IPS-NIHi11 (cell line): ENCODE measurements at regions not wholly inside any gene's neighbourhood (a gene's known extent, or its start where the extent isn't known, plus 50 kb on each side); places are given as distances from the start of the nearest gene placed in this dataset.
"Not testable (repeated sequence)": the region's sequence is repeated elsewhere in the genome, so short reads cannot be mapped to it uniquely, and the experiment has no call there.

Experiments used
- DNase-seq: peaks from one replicate; pipeline ENCODE4 v3.0.0; 2012; ENCODE audit warnings: mixed read lengths, low spot score

DNA sequence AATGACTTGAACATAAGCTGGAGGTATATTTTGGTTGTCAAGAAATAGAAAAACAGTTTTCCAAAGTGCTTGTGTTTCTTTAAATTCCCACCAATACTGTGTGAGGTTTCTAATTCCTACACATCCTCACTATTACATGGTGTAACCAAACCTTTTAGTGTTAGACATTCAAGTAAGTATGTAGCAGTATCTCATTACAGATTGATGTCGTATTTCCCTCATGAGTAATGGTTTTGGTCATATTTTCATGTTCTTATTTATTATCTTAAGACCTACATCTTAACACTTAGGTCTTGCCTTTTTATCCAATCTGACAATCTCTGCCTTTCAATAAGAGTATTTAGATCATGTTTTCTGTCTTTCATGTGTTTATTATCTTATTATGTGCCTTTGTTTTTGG, 253.7 kb upstream of the ANXA10 start:
- no peak for DNase-seq

GRCh38 chr4:167842487-167842886, 249.8 kb upstream of the ANXA10 start:
- DNase-seq: no peak

DNA sequence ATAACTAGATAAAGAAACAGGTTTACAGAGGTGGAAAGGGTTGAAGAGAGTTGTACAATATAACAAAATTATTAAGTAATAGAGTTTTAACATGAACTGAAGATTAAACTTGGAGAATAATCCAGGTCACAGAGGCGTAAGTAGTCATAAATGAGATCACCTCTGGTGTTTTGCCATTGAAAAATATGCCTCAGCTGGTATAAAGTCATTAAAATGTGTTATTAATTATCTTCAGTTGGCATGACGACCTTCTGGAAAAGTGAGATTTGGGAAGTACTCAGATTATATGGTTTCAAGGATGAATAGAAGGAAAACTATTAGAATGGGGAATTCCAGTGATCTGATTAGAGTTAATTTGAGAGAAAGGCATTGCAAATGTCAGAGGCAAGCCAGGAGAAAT, 237.5 kb upstream of the ANXA10 start:
- DNase-seq: no peak

- not testable (repeated sequence) for DNase-seq
These were observed 234.2 kb upstream of the ANXA10 start for GRCh38 chr4:167858127-167858526.

DNA sequence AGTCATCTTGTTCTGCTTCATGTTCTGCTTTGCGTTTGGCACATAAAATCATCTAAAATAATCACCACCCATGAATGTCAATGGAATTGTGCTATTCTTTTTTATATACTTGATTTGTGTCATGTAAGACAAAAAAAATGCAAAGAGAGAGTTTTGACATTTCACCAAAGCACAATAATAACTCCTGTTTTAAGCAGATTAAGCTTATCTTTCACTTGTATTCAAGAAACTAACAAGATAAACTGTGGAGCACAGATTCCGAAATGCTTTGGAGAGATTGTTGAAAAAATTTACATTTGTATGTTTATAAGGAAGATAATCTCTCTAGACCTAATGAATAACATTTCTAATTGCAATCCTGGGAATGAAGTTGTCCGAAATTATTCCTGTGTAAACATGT, 225.1 kb upstream of the ANXA10 start:
- no peak for DNase-seq

DNA sequence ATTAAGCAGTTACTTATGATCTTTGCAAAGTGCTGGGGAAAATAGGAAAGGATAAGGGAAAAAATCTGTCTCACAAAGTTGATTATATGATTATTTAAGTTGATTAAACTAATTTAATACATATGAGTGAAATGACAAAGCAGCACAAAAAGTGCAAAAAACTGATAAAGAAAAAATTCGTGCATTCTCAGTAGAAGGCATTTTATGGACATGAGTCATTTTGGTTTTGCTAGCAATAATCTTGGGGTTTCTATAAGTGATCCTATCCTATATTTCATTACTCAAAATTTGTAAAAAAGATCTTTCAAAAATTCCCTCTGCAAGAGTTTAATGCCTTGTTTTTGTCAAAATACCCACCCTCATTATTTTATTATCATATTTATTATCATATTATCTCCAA, 224.2 kb upstream of the ANXA10 start:
- no peak for DNase-seq

DNA sequence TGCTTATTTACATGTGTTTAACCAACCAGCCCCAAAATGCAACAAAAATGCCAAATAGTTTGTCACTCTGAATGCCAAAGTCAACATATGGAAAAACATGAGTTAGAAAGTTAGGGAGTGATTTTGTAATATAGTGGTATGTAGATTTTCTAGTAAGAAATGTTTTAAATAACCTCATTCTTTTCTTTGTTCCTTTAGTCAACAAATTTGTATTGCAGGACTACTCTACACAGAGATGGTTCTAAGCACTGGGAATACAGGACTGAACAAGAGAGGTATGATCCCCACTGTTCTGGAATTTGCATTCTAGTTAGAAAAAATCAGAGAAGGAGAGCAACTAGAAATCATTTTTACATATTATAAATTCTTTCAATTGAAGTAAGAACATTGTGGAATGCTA, 218.8 kb upstream of the ANXA10 start:
- DNase-seq: no peak

DNA sequence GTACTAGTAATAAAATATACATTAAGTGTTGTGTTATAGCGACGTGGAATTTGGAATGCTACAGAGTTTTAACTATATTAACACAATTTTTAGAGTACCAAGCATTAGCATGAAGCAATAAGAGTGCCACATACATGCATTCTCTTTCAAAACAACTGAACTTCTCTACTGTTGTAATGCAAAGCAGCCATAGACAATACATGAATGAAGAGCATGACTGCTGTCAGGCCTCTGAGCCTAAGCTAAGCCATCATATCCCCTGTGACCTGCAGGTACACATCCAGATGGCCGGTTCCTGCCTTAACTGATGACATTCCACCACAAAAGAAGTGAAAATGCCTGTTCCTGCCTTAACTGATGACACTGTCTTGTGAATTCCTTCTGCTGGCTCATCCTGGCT, 216.2 kb upstream of the ANXA10 start:
- not testable (repeated sequence) for DNase-seq

DNA sequence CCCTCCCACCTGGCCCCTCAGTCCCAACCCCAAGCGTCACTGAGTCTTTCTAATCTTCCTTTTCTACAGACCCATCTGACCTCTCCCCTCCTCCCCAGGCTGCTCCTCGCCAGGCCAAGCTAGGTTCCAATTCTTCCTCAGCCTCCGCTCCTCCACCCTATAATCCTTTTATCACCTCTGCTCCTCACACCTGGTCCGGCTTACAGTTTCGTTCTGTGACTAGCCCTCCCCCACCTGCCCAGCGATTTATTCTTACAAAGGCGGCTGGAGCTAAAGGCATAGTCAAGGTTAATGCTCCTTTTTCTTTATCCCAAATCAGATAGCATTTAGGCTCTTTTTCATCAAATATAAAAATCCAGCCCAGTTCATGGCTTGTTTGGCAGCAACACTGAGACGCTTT, 214.5 kb upstream of the ANXA10 start:
- DNase-seq: not testable (repeated sequence)

GRCh38 chr4:167883266-167883665, 209.1 kb upstream of the ANXA10 start:
- no peak for DNase-seq

DNA sequence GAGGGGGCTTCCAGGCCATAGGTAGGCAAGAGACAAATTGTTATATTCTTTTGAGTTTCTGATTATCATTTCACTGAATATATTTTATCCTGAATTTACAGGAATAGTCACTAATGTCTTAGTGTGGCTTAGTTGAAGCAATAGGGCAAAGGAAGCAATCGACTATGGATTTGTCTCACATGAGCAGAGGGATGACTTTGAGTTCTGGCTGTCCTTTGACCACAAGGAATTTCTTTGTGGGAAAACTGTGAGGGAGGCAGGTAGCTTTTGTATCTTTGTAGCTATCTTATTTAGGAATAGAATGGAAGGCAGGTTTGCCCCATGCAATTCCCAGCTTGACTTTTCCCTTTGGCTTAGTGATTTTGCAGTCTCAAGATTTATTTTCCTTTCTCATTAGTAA, 207.3 kb upstream of the ANXA10 start:
- no peak for DNase-seq

DNA sequence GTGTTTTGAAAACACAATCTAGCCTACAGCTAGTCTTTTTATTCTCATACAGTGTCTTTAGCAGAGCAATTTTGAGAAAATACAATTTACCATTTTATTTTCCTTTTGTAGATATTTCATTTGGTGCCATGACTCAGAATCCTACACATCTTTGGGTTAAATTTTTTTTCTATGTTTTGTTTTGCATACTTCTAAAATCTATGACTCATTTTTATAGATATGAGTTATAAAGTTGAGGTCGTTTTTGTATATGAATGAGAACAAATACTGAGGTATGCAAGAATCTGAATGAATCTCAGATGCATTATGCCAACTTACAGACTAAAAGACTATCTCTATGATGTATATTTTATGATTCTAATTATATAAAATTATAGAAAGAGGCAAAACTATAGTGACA, 206.5 kb upstream of the ANXA10 start:
- no peak for DNase-seq

DNA sequence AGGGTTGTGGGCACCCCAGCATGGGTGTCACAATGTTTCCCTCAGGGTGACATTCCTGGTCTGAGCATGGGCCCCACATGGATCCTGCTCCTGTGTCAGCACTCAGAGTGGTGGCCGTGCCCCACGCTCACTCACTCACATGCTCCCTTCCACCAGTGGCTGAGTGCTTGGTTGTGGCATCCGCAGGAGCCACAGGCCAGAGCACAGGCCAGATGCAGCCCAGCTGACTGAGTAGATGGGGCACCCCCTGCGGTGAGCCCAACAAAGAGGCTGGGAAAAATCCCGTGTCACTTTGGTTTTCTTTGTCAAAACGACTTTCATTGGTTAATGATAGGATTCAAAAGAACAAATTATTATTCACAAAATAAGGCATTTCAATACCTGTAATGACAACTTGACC, 204.6 kb upstream of the ANXA10 start:
- no peak for DNase-seq

DNA sequence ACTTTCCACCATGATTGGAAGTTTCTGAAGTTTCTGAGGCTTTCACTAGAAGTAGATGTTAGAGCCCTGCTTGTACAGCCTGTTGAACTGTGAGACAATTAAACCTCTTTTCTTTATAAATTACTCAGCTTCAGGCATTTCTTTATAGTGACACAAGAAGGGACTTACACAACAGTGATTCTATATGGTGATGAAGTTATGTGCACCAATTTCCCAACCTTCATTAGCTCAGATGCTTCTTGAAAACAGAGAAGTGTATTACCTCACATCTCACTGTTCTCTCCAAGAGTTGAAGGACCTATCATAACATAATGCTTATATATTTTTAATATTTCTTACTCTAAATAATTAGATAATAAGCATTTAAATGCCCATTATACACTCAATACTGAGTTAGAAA, 202.1 kb upstream of the ANXA10 start:
- DNase-seq: no peak

DNA sequence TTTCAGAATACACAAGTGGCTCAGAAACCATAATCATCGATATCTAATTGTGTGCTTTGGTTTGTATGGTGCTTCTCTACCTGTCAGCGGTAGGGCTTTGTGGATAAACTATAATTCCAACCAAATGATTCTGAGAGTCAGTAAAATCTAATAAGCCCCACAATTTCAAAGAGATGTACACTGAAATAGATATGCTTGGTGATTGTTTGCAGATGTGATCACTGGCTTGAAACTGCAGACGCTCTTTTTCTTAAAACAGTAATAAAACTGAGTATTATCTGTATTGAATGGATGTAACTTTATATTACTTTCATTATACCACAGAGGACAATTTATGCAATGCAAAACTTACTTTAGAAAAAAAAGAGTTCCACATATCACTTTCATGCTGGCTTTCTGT, 198.8 kb upstream of the ANXA10 start:
- no peak for DNase-seq

GRCh38 chr4:167896260-167896659, 196.1 kb upstream of the ANXA10 start:
- DNase-seq: not testable (repeated sequence)

GRCh38 chr4:167897116-167897515, 195.2 kb upstream of the ANXA10 start:
- DNase-seq: peak; percentile 23

- no peak for DNase-seq
These were observed 189.0 kb upstream of the ANXA10 start for GRCh38 chr4:167903291-167903721.

GRCh38 chr4:167906851-167907250, 185.5 kb upstream of the ANXA10 start:
- DNase-seq: no peak

DNA sequence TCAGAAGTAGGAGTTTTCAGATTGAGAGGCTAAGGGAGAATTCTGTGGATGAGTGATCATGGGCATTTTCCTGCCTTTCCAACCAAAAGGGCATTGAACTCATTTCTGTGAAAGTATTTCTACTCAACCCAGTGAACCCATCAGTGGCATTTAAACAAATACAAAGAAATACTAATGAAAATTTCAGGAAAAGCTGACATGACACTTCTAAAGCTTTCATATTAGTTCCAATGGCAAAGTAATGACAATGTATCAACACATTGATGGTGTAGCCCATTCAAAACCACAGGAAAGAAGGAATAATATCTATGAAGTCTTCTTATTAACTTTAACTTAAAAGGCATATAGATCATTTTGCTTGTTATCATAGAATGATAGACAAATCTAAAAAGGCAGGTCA, 183.5 kb upstream of the ANXA10 start:
- DNase-seq: no peak

GRCh38 chr4:167912535-167912934, 179.8 kb upstream of the ANXA10 start:
- not testable (repeated sequence) for DNase-seq

DNA sequence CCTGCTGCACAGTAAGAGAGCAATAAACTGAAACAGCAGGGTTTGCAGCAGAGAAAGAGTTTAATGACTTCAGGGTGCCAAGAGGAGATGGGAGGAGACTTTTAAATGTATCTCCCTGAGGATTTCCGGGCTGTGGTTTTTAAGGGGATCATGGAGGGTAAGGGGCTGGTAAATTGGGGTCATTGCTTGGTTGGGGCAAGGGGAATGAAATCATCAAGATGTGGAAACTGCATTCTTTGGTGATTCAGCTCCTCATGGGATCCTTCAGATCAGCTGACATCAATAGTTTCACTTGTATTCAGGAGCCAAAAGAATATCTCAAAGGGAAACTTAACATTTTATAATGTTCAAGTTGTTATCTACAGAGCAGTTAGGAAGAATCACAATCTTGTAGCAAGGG, 174.3 kb upstream of the ANXA10 start:
- no peak for DNase-seq

DNA sequence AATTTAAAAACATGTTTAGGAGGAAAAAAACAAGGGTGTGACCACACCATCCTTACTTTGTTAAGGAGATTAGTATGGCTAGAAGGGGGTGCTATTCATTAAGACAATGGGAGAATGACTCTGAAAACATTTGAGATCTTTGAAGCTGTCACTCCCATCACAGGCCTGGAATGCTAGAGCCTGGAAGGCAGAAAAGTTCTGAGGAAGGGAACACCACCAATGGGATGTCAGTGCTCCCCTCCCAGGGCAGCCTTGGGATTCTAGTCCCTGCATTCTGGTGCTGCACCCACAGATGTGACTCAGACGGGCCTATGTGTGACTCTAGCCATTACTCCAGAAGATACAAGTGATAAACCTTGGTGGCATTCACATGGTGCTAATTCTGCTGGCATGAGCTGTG, 162.2 kb upstream of the ANXA10 start:
- peak; percentile 23 for DNase-seq

- no peak for DNase-seq
These were observed 158.1 kb upstream of the ANXA10 start for GRCh38 chr4:167934216-167934615.
